GM21576 (cell line): ENCODE measurements at regions not wholly inside any gene's neighbourhood (a gene's known extent, or its start where the extent isn't known, plus 50 kb on each side); places are given as distances from the start of the nearest gene placed in this dataset.

ENCODE experiments used
- ATAC-seq: cut with Tn5 transposase; IDR thresholded peaks from one replicate; pipeline ENCODE4 v1.9.1; 2021; ENCODE audit warnings: mild to moderate bottlenecking, moderate library complexity; ENCODE audit not compliant: unreplicated experiment

DNA sequence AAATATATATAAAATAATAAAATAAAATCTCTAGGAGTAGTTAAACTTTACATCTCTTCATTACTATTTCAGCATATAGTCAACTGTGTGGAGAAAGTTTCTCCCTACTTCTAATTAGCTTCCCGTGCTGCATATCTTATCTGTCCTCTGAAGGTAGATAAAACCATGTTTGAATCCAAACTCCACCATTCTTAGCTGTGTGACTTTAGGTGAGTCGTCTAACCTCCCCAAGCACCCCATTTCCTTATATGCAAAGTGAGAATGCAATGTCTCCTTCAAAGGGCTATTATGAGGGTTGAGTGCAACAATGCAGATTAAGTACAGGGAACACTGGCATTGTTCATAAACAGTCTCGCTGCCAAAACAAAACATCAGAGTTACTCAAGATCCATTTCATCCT lies 80.8 kb upstream of the DRD2 start:
- ATAC-seq: no peak

DNA sequence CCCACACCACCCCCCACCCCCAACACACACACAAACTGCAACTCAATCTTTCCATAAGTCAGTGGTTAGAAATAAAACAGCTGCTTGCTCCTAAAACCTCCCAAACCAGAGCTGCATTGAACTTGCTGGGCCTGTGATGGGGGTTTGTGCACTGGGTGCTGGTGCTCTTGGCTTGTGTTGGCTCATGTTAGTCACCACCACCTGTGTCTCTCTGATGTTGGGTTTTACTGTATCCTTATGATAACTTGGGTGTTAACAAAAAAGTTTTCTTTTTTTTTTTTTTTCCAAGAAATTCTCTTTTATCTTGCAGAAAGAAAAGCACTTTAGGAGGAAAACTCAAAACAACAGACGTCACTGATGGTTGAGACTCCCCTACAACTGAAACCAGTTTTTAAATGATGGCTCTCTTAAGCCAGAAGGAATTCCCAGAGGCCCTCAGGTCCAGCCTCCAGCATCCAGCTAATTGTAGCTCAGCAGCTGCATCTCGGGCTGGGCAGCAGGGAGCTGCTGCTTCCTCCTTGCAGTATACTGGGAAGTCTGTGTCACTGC lies 79.9 kb upstream of the DRD2 start:
- no peak for ATAC-seq

DNA sequence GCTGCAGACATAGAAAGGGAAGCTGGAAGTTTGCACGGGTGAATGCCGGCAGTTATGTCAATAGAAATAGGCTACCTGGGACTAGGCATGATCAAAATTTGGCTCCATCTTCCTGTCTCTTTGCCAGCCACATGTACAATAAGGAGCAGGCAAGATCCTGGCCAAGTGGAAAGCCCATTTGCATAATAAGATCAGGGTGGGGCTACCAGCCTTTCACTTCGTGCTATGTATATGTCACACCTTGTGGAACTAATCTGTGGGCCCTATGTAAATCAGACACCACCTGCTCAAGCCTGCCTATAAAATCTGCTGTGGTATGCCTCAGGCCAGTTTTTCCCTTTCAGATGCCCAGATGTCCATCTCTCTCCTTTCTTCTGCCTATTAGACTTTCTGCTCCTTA lies 79.3 kb upstream of the DRD2 start:
- no peak for ATAC-seq

DNA sequence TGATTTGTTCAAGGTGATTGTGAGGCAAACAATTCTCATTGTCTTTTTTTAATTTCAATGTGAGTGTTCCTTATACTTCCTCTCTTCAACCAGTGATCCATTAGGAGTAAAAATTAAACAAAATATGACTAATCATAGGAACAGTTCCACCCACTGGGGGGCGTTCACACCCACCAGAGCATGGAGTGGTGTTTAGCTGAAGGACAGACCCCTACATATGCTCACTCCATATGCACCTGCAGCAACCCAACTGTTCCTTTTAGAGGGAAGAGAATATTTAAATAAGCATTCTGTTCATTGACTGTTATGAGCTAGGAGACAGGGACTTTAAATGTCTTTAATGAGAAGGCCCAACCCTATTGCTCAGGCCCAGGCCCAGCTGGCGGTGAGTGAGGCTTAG lies 78.7 kb upstream of the DRD2 start:
- no peak for ATAC-seq

GRCh38 chr11:113553235-113553634 lies 78.0 kb upstream of the DRD2 start:
- ATAC-seq: no peak

GRCh38 chr11:113552271-113552670 lies 77.1 kb upstream of the DRD2 start:
- ATAC-seq: no peak

GRCh38 chr11:113551645-113552044 lies 76.4 kb upstream of the DRD2 start:
- ATAC-seq: no peak

DNA sequence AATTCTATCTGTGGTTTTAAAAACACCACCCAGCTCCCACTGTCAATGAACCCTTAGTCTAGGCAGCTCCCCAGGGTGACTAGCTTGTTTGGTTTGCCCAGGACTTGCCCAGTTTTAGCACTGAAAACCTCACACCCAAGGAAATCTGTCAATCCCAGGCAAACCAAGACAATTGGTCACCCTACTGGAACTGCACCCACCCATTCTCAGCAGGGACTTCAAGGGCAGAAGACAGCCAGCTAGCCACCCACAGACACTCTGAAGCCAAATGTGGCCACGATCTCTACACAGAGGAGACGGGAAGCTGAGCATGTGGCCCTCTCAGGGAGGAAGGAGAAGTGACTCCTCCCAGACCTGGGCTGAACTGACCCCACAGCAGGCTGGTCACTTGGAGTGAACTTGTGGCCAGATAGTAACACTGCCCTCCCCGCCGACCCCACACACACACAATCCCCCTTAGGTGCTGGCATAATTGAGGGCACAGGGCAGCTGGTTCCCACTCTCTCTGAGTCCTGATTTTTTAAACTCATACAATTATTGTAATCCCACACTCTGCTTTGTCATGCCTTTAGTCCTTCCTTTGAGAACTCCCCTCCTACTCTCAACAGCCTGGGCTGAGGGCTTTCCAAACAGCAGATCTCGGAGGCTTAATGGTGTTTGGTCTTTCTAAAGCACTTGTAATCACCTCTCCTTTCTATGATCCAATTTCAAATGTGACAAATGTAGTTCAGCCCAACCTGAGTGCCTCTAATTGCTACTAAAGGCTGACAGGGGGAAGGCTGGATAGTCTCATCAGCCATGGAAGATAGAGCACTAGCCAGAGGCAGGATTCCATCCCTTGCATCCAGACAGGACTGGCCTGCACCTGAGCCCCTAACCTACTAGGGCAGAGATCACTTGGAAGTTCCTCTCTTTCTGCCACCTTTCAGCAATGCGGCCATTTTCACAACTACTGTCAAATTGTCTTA lies 74.7 kb upstream of the DRD2 start:
- no peak for ATAC-seq

DNA sequence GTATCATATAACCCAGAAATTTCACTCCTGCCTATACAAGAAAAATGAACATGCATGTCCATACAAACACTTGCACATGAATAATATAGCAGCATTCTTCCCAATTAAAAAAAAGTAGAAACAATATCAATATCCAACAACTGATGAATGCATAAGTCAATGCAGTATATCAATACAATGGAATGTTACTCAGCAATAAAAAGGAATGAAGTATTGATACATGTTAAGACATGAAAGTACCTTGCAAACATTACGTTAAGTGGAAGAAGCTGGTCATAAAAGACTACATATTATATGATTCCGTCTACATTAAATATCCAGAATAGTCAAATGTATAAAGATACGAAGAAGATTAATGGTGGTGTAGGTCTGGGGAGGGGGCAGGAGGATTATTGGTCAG lies 73.9 kb upstream of the DRD2 start:
- ATAC-seq: no peak

DNA sequence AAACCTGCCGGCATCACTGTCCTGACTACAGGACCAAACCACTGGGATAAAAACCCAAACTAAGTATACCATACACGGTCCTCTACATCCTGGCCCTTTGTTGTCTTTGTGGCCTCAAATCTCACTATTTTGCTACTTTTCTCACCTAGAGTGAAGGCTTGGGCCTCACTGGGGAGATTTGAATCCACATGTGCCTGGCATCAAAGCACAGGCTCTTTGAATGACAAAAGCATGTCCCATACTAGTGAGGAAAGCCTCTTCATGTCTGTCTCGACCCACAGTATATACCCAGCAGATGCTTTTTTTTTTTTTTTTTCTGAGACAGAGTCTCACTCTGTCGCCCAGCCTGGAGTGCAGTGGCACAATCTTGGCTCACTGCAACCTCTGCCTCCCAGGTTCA lies 72.5 kb upstream of the DRD2 start:
- no peak for ATAC-seq

DNA sequence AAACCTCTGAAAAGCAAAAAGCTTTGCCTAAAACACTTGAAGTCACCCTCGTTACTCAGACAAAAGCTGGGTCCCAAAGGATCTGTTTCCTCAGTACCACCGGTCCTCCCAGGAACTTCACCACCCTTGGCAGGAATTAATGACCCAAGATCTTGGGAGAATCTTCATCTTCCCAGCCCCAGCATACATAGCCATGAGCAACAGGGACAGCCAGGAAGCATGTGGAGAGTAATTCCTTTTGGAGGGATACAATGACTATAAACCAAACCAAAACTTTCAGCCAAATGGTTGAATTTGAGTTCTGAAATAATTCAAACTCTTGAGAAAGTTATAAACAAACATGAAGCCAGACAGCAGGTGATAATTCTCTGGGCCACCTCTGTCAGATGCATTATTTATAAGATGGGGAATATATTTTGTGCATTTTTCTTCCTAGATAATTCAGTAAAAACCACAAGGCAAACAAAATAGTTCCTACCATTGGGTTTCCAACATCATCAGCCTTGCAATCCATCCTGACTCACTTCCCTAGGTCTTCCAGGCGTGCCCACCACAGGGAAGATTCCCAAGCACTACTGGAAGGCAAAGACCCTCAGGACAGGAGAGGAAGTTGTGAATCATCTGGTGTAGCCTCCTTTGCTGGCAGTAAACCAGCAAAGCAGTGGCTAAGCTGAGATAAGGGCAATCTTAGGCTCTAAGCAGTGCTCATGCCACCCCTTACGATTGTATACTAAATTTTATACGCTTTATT lies 71.7 kb upstream of the DRD2 start:
- ATAC-seq: no peak

GRCh38 chr11:113542420-113542819 lies 67.2 kb upstream of the DRD2 start:
- ATAC-seq: no peak

DNA sequence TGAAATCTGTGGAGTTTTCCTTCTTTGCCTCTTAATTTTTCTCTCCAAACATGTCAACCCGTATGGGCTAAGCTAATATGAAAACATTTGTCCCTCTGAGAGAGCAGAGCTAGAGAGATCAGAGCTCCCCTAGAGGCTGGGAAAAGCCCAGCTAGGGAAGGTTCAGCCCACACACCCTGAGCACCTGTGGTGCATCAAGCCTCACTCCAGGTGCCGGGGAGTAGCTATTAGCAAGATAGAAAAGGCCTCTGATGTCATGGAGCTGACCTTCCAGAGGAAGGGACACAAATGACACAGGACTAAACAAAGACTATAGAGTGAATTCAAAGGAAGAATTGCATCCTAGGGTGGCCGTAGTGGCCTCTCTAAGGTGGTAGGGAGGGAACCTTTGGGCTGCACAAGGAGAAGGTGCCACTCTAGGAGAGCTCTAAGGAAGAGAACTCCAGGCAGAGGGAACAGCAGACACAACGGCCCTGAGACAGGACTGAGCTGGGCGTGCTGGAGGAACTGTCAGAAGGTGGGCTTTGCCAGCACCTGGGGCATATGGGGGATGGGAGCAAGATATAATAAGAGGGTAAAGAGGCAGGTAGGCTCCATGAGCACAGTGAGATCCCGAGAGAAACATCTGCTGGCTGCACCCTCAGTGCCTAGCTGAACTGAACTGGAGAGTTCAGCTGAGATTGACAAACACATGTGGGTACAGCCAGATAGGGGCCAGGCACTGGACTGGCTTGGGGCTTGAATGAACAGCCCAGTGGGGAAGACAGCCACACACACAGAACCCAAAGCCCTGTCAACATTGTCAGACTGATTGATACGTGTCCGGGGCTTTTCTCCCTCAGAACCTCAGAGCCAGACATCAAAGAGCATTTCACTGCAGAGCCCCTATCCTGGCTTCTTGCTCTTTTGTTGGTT lies 65.5 kb upstream of the DRD2 start:
- ATAC-seq: no peak

GRCh38 chr11:113538451-113539412 lies 63.5 kb upstream of the DRD2 start:
- no peak for ATAC-seq

DNA sequence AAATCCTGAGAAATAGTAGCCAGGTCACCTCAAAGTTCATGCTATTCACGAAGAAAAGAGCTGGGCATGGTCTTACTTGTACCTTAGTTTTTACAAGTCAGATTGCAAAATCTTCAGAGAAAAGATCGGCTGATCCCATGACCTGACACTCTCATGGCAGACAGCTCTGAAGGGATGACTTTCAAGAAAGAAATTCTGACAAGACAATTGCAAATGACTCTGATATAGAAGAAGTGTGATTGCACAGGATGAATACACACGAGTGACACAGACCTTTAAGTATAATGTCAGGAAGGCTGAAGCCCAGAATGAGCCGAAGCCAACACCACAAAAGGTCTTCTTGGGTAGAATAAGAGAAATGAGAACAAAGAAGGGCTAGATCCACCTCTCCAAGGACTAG lies 59.4 kb upstream of the DRD2 start:
- no peak for ATAC-seq

GRCh38 chr11:113533425-113533698 lies 58.2 kb upstream of the DRD2 start:
- no peak for ATAC-seq

GRCh38 chr11:113532697-113533424 lies 57.7 kb upstream of the DRD2 start:
- ATAC-seq: no peak

DNA sequence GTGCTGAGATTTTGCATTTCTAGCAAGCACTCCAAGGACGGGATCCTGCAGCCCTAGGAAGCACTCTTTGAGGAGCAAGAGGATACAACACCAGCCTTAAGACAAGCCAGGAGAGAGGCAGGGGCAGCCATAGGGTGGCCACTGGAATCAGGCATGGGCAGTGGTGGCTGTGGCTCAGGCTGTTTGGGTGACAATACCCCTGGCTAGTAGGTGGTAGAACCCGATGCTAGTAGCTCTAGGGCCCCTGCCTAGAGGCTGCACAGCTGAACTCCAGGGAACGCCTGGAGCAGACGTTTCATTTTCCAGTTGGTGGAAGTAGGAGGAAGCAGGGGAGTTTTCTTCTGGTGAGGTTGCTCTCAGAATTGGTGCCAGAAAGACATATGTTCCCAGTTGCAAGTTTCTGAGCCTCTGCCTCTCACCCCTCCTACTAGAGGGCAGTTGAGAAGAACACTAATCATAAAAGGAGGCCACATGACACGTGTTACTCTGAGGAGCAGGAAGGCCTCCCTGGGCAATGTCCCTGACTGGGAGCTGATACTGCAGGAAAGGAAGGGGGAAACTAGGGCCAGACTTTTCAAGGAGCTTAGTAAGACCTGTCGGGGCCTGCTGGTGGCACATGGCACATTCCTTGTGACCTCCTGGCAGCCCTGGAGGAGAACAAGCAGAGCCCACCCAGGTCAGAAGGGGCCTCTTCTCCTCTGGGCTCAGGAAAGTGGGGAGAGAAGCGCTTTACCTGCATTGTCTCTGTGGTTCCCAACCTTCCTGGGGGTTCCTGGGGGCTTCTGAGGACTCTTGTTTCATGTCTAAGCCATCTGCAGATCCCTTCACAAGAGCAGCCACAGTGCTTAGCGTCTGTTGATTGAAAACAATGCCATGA lies 56.6 kb upstream of the DRD2 start:
- no peak for ATAC-seq
